ENCODE measurements at regions not wholly inside any gene's neighbourhood (a gene's known extent, or its start where the extent isn't known, plus 50 kb on each side); places are given as distances from the start of the nearest gene placed in this dataset.

- CTCF ChIA-PET (ENCODE audit: low intra/inter-chr PET ratio), result no interaction called here
- no peaks in the 10 kb centered on the region for H3K9me1 ChIP-seq (ENCODE audit: control insufficient read depth, insufficient read depth, low read length)
- POLR2A ChIA-PET, result no interaction called here
These were observed 173.2 kb upstream of the GRIP1 start for GRCh38 chr12:66852091-66852490.

More at GRCh38 chr12:66852091-66852490, 173.2 kb upstream of the GRIP1 start:
- H3K9ac ChIP-seq (ENCODE audit: insufficient read depth in 1 of 2, low read depth in 2 of 2, low read length in 2 of 2), result no peak overlapping the region
- in situ Hi-C loops (cut with MboI), result no loop called here
- no peaks in the 10 kb centered on the region for H3K36me3 ChIP-seq (ENCODE audit: control insufficient read depth, insufficient read depth, low read length)
- no peaks in the 10 kb centered on the region for H3K27me3 ChIP-seq (ENCODE audit: control insufficient read depth in 2 of 2, insufficient read depth in 2 of 2, low read length in 2 of 2)
- no peak overlapping the region for H3K27ac ChIP-seq (ENCODE audit: extremely low read depth, low read depth, low read length)
- no peak for TF ChIP-seq TCF15 (CRISPR knock-in tag; IDR thresholded peaks at IDR 0.05)
- TF ChIP-seq NFE2L1 (tag; IDR thresholded peaks at IDR 0.05; ENCODE audit: borderline replicate concordance, low read depth), result no peak
- TF ChIP-seq TSHZ1 (CRISPR knock-in tag; IDR thresholded peaks at IDR 0.05), result no peak
- TF ChIP-seq STAT5A (IDR thresholded peaks at IDR 0.05; ENCODE audit: borderline replicate concordance, low read length), result no peak
- no peak for TF ChIP-seq ZNF184 (CRISPR knock-in tag; IDR thresholded peaks at IDR 0.05)
- TF ChIP-seq TAL1 (IDR thresholded peaks at IDR 0.05), result no peak
- no peak for TF ChIP-seq KLF6 (CRISPR knock-in tag; IDR thresholded peaks at IDR 0.05; ENCODE audit: borderline replicate concordance)
- no peak for TF ChIP-seq CBFA2T2 (conservative IDR thresholded peaks at IDR 0.05)
- TF ChIP-seq CREM (IDR thresholded peaks at IDR 0.05; ENCODE audit: low read depth), result no peak
- TF ChIP-seq ZNF830 (CRISPR knock-in tag; IDR thresholded peaks at IDR 0.05), result no peak
- no peak for TF ChIP-seq NFXL1 (CRISPR knock-in tag; IDR thresholded peaks at IDR 0.05)
- TF ChIP-seq KAT8 (IDR thresholded peaks at IDR 0.05; ENCODE audit: low read depth), result no peak
- TF ChIP-seq E4F1 (CRISPR knock-in tag; IDR thresholded peaks at IDR 0.05; ENCODE audit: borderline replicate concordance), result no peak
- TF ChIP-seq LEF1 (IDR thresholded peaks at IDR 0.05), result no peak
- no peak for TF ChIP-seq CREB5 (CRISPR knock-in tag; IDR thresholded peaks at IDR 0.05)
- intact Hi-C loops (cut with micrococcal nuclease), result no loop called here
- no peaks in the 10 kb centered on the region for H3K79me2 ChIP-seq (ENCODE audit: control insufficient read depth, insufficient read depth, low read length)
- FAIRE-seq, result no peak
- H4K20me1 ChIP-seq (replicated peaks; ENCODE audit: control insufficient read depth, insufficient read depth, low read length), result no peaks in the 10 kb centered on the region
- no peak for DNase-seq (ENCODE audit: extremely low read depth in 1 of 4, low spot score in 3 of 4)
- H3K4me3 ChIP-seq, result no peak overlapping the region
- H2AFZ ChIP-seq (ENCODE audit: low read depth, low read length), result no peak overlapping the region
- WGBS (ENCODE audit: insufficient coverage, low coverage, missing lambda C conversion rate), result 0% methylated on average over 2 of the region's 2 CpGs
- no peaks in the 10 kb centered on the region for H3K9me3 ChIP-seq (replicated peaks; ENCODE audit: control insufficient read depth, insufficient read depth, low read depth, low read length)
- no peak overlapping the region for H3K4me2 ChIP-seq (ENCODE audit: insufficient read depth, low read length)
- BruUV-seq (replicated peaks), result no TSS peak
- H3K4me1 ChIP-seq (replicated peaks in 1 of 2; ENCODE audit: control insufficient read depth in 2 of 2, insufficient read depth in 2 of 2, low read length in 2 of 2), result no peaks in the 10 kb centered on the region
- ATAC-seq, result no peak

Data from K562 (cell line).